Endothelial cell of umbilical vein (primary cell): ENCODE measurements at regions not wholly inside any gene's neighbourhood (a gene's known extent, or its start where the extent isn't known, plus 50 kb on each side); places are given as distances from the start of the nearest gene placed in this dataset.

Experiments
- BruUV-seq: library from RNA; stranded (reverse); fragments of 400-500 nt; replicated peaks from 2 replicates; lab custom pipeline; 2021; lab: Mats Ljungman, UMichigan
- CTCF ChIA-PET: fragments of 300-600, 350-600 bp; sonication (Branson Sonifier 250); formaldehyde crosslinking; loops from one replicate; lab custom pipeline; 2021; ENCODE audit warnings: antibody characterized with exemption, inconsistent platforms; lab: Charles Lee
- POLR2A ChIA-PET: fragments of 300-600, 350-600 bp; sonication (Branson Sonifier 250); formaldehyde crosslinking; loops from one replicate; lab custom pipeline; 2021; ENCODE audit warnings: antibody characterized with exemption, inconsistent platforms; lab: Charles Lee
- DNase-seq: peaks from one replicate; pipeline ENCODE4 v3.0.0-alpha.2; 2011; ENCODE audit warnings: low read depth, low spot score
- FAIRE-seq: peaks from 2 replicates; lab custom pipeline; 2011; peaks lifted over from hg19 to GRCh38; lab: Jason Lieb, UNC
- H2AFZ ChIP-seq: 2 replicates; pipeline ENCODE4 v1.6.0; 2012; ENCODE audit warnings: low read depth, low read length, control low read depth, inconsistent platforms
- H3K27ac ChIP-seq: 2 replicates; pipeline ENCODE4 v1.5.1; 2011; ENCODE audit warnings: low read depth, mild to moderate bottlenecking, control low read depth, low read length, moderate library complexity; ENCODE audit not compliant: insufficient read depth
- H3K27me3 ChIP-seq, 2 experiments: 2 replicates each; pipeline versions ENCODE4 v1.6.0 to v1.6.1; 2011; ENCODE audit warnings: low read length in 2 of 2, mixed read lengths in 1 of 2; ENCODE audit not compliant: control insufficient read depth in 2 of 2, insufficient read depth in 2 of 2
- H3K36me3 ChIP-seq, 2 experiments: 2 replicates in 1 of 2; 3 replicates in 1 of 2; pipeline ENCODE4 v1.5.1; 2011; ENCODE audit warnings: low read length in 2 of 2, mild to moderate bottlenecking in 1 of 2, moderate library complexity in 1 of 2; ENCODE audit not compliant: control insufficient read depth in 2 of 2, insufficient read depth in 2 of 2; ENCODE audit errors: extremely low read depth in 1 of 2
- H3K4me1 ChIP-seq: 3 replicates; pipeline ENCODE4 v1.5.1; 2011; ENCODE audit warnings: mild to moderate bottlenecking, low read length; ENCODE audit not compliant: control insufficient read depth, insufficient read depth; ENCODE audit errors: extremely low read depth
- H3K4me2 ChIP-seq: 2 replicates; pipeline ENCODE4 v1.6.1; 2011; ENCODE audit warnings: low read length, control low read depth, mixed read lengths; ENCODE audit not compliant: insufficient read depth
- H3K4me3 ChIP-seq, 3 experiments: fragments of 200-600 bp in 1 of 3; sonication (generic), shearing (Covaris generic) in 1 of 3; replicated peaks in 1 of 3; 2 replicates each; pipeline ENCODE4 v1.5.1; 2011 to 2016; ENCODE audit warnings: control low read depth in 3 of 3, low read length in 3 of 3, mild to moderate bottlenecking in 2 of 3, inconsistent platforms in 1 of 3, low read depth in 1 of 3, moderate library complexity in 1 of 3; ENCODE audit not compliant: insufficient read depth in 1 of 3
- H3K79me2 ChIP-seq: 2 replicates; pipeline ENCODE4 v1.6.0; 2012; ENCODE audit warnings: low read length, inconsistent platforms; ENCODE audit not compliant: control insufficient read depth, insufficient read depth
- H3K9ac ChIP-seq: replicated peaks from 2 replicates; pipeline ENCODE3; 2011; ENCODE audit warnings: low read length, control low read depth; ENCODE audit not compliant: insufficient read depth; ENCODE audit errors: extremely low read depth
- H3K9me1 ChIP-seq: replicated peaks from 3 replicates; pipeline ENCODE4 v1.6.0; 2011; ENCODE audit warnings: mild to moderate bottlenecking, low read length; ENCODE audit not compliant: control insufficient read depth, insufficient read depth; ENCODE audit errors: extremely low read depth
- H3K9me3 ChIP-seq: replicated peaks from 2 replicates; pipeline ENCODE4 v1.5.1; 2012; ENCODE audit warnings: low read length, inconsistent platforms; ENCODE audit not compliant: control insufficient read depth, insufficient read depth
- H4K20me1 ChIP-seq: replicated peaks from 2 replicates; pipeline ENCODE3; 2011; ENCODE audit warnings: mild to moderate bottlenecking, low read length; ENCODE audit not compliant: control insufficient read depth, insufficient read depth; ENCODE audit errors: extremely low read depth
- EZH2 ChIP-seq: IDR thresholded peaks from 2 replicates; pipeline ENCODE4 v1.6.1; 2012; ENCODE audit warnings: borderline replicate concordance, low read depth, mild to moderate bottlenecking, moderate library complexity, low read length, inconsistent platforms; ENCODE audit not compliant: severe bottlenecking
- FOS ChIP-seq: IDR thresholded peaks from 2 replicates; pipeline ENCODE4 v1.6.1; 2011; ENCODE audit warnings: mild to moderate bottlenecking, low read length, moderate library complexity, borderline replicate concordance; ENCODE audit not compliant: insufficient read depth
- GATA2 ChIP-seq: IDR thresholded peaks from 2 replicates; pipeline ENCODE4 v1.7.0; 2011; ENCODE audit warnings: low read depth, mild to moderate bottlenecking, moderate library complexity, mixed read lengths, low read length; ENCODE audit not compliant: insufficient read length, insufficient read depth
- JUN ChIP-seq: IDR thresholded peaks from 2 replicates; pipeline ENCODE4 v1.6.1; 2011; ENCODE audit warnings: borderline replicate concordance, low read depth; ENCODE audit not compliant: insufficient read length, insufficient read depth
- MYC ChIP-seq: IDR thresholded peaks from one replicate; pipeline ENCODE4 v1.6.1; 2011; ENCODE audit warnings: mild to moderate bottlenecking, low read depth, low read length
- POLR2A ChIP-seq: IDR thresholded peaks from 2 replicates; pipeline ENCODE4 v1.6.1; 2012; ENCODE audit warnings: low read depth, mild to moderate bottlenecking, control low read depth, low read length
- POLR2AphosphoS5 ChIP-seq: IDR thresholded peaks from 2 replicates; pipeline ENCODE4 v1.6.1; 2012; ENCODE audit warnings: low read depth, mild to moderate bottlenecking, control low read depth, low read length, moderate library complexity; ENCODE audit not compliant: insufficient read depth
- dilution Hi-C: fragments of 300-500 bp; cut with MboI; formaldehyde crosslinking; loops from one replicate; pipeline ENCODE4 v1.15.0; 2019; ENCODE audit warnings: low sequenced_read_pairs; ENCODE audit not compliant: extremely low pct_ligation_motif_present
- intact Hi-C: fragments of 100-400 bp; cut with micrococcal nuclease; formaldehyde crosslinking; loops from one replicate; pipeline ENCODE4 v1.10.0; 2022
- TF ChIP-seq, protein P1 (sequence below): IDR thresholded peaks from 2 replicates; pipeline ENCODE4 v1.6.1; 2011; ENCODE audit not compliant: insufficient read depth, insufficient read length
- TF ChIP-seq, protein P2 (sequence below), 2 donors: IDR thresholded peaks; 1 replicate in 1 of 2; 2 replicates in 1 of 2; pipeline ENCODE4 v1.5.1; 2011; ENCODE audit warnings: low read length in 2 of 2, mild to moderate bottlenecking in 2 of 2, moderate library complexity in 2 of 2, control low read depth in 1 of 2, inconsistent platforms in 1 of 2, low read depth in 1 of 2; ENCODE audit not compliant: insufficient read depth in 1 of 2; ENCODE audit errors: extremely low read depth in 1 of 2

DNA sequence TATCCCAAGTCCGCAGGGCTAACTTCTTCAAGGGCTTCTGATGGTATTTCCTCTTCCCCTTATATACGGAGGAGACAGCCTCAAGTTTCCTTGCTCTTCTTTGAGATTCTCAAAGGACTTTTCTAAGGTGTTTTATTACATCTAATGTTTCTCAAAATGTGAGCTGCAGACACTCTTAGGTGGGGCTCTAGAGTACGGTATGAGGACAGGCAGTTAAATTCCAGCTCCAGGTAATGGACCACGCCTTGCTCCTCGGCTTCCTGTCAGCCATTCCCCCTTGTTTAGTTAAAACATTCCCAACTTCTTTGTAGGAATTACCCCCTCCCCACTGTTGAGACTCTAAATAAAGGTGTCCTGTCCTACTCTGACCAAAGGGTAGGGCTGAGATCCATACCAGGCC lies 131.9 kb downstream of the IRS1 start:
- Histone ChIP-seq H3K27me3 (peaks cover 0 to 3% of the 10 kb centered on the region in 2 experiments), H2AFZ (no peak overlapping the region), H3K36me3 (no peaks in the 10 kb centered on the region), H4K20me1 (no peaks in the 10 kb centered on the region), H3K27ac (no peak overlapping the region), H3K4me1 (no peaks in the 10 kb centered on the region), H3K79me2 (no peaks in the 10 kb centered on the region), H3K9me1 (no peaks in the 10 kb centered on the region), H3K9ac (no peak overlapping the region), H3K4me3 (no peak overlapping the region), H3K4me2 (no peak overlapping the region), H3K9me3 (no peaks in the 10 kb centered on the region)
- CTCF ChIA-PET: no interaction called here
- intact Hi-C loops: no loop called here
- DNase-seq (no peak), FAIRE-seq (no peak)
- dilution Hi-C loops: no loop called here
- POLR2A ChIA-PET: no interaction called here
- TF ChIP-seq, protein P1, sequence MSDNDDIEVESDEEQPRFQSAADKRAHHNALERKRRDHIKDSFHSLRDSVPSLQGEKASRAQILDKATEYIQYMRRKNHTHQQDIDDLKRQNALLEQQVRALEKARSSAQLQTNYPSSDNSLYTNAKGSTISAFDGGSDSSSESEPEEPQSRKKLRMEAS: no peak
- TF ChIP-seq POLR2A (no peak), GATA2 (no peak), FOS (no peak), JUN (no peak), MYC (no peak), EZH2 (no peak), POLR2AphosphoS5 (no peak)
- TF ChIP-seq, protein P2, sequence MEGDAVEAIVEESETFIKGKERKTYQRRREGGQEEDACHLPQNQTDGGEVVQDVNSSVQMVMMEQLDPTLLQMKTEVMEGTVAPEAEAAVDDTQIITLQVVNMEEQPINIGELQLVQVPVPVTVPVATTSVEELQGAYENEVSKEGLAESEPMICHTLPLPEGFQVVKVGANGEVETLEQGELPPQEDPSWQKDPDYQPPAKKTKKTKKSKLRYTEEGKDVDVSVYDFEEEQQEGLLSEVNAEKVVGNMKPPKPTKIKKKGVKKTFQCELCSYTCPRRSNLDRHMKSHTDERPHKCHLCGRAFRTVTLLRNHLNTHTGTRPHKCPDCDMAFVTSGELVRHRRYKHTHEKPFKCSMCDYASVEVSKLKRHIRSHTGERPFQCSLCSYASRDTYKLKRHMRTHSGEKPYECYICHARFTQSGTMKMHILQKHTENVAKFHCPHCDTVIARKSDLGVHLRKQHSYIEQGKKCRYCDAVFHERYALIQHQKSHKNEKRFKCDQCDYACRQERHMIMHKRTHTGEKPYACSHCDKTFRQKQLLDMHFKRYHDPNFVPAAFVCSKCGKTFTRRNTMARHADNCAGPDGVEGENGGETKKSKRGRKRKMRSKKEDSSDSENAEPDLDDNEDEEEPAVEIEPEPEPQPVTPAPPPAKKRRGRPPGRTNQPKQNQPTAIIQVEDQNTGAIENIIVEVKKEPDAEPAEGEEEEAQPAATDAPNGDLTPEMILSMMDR (IDR thresholded peaks at IDR 0.05; ENCODE audit: extremely low read depth in 1 of 2, insufficient read depth in 1 of 2, low read depth in 1 of 2, low read length in 2 of 2): no peak
- BruUV-seq: no TSS peak
